NB4 (cell line): ENCODE measurements at regions not wholly inside any gene's neighbourhood (a gene's known extent, or its start where the extent isn't known, plus 50 kb on each side); places are given as distances from the start of the nearest gene placed in this dataset.

ENCODE experiments used
- POLR2A ChIP-seq: IDR thresholded peaks from 2 replicates; pipeline ENCODE4 v1.6.1; 2011; ENCODE audit warnings: mild to moderate bottlenecking; ENCODE audit not compliant: insufficient read length; ENCODE audit errors: extremely low read depth
- TF ChIP-seq, protein P1 (sequence below): IDR thresholded peaks from one replicate; pipeline ENCODE4 v1.5.1; 2012; ENCODE audit warnings: low read depth, low read length

DNA sequence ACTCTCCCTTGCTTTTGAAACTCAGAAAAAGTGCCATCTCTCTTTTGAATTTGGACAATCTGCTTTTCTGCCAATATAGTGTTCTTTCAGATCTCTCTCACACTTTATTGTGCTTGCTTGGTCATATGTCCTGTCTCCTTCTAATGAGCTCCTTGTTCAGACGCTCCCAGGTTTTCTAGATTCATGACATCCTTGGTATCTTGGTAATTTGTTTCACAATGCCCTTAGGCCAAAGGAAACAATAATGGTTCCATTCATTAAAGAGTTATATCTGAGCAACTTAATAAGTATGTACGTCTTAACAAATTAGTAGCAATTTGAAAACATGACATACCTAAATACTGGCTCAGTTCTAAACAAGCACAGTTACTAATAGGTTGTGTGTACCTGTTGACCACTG lies 293.4 kb upstream of the SPTLC3 start:
- TF ChIP-seq, protein P1, sequence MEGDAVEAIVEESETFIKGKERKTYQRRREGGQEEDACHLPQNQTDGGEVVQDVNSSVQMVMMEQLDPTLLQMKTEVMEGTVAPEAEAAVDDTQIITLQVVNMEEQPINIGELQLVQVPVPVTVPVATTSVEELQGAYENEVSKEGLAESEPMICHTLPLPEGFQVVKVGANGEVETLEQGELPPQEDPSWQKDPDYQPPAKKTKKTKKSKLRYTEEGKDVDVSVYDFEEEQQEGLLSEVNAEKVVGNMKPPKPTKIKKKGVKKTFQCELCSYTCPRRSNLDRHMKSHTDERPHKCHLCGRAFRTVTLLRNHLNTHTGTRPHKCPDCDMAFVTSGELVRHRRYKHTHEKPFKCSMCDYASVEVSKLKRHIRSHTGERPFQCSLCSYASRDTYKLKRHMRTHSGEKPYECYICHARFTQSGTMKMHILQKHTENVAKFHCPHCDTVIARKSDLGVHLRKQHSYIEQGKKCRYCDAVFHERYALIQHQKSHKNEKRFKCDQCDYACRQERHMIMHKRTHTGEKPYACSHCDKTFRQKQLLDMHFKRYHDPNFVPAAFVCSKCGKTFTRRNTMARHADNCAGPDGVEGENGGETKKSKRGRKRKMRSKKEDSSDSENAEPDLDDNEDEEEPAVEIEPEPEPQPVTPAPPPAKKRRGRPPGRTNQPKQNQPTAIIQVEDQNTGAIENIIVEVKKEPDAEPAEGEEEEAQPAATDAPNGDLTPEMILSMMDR, result no peak
- TF ChIP-seq POLR2A, result no peak
